IMR-90 (cell line): ENCODE measurements at regions not wholly inside any gene's neighbourhood (a gene's known extent, or its start where the extent isn't known, plus 50 kb on each side); places are given as distances from the start of the nearest gene placed in this dataset.

ENCODE experiments used
- ATAC-seq: fragments of 200-7000 bp; cut with Tn5 transposase; 2 replicates; pipeline ENCODE4 v1.9.1; 2020; ENCODE audit warnings: low read depth, mild to moderate bottlenecking, moderate library complexity
- BruUV-seq: library from RNA; stranded (reverse); fragments of 400-500 nt; replicated peaks from 2 replicates; lab custom pipeline; 2021; lab: Mats Ljungman, UMichigan
- CTCF ChIA-PET: fragments of 300-600 bp; formaldehyde crosslinking; extraction: SDS; loops from one replicate; lab custom pipeline; 2021; ENCODE audit warnings: antibody characterized with exemption; lab: Yijun Ruan, JAX
- POLR2A ChIA-PET: fragments of 300-600 bp; sonication (Branson Sonifier 250); formaldehyde crosslinking; loops from one replicate; lab custom pipeline; 2022; ENCODE audit warnings: antibody characterized with exemption; ENCODE audit not compliant: unreplicated experiment; lab: Charles Lee
- DNase-seq: peaks from one replicate; pipeline ENCODE4 v3.0.0; 2013
- H2AFZ ChIP-seq: replicated peaks from 2 replicates; pipeline ENCODE3; 2013; ENCODE audit warnings: low read length, mild to moderate bottlenecking; ENCODE audit not compliant: poor library complexity
- H2AK5ac ChIP-seq: 2 replicates; pipeline ENCODE4 v1.6.1; 2013; ENCODE audit warnings: low read depth, low read length, inconsistent platforms
- H2AK9ac ChIP-seq: replicated peaks from 2 replicates; pipeline ENCODE3; 2013; ENCODE audit warnings: mild to moderate bottlenecking, low read depth, low read length, moderate library complexity; ENCODE audit not compliant: poor library complexity
- H2BK120ac ChIP-seq: 2 replicates; pipeline ENCODE4 v1.6.1; 2013; ENCODE audit warnings: low read depth, low read length, inconsistent platforms
- H2BK15ac ChIP-seq: 3 replicates; pipeline ENCODE4 v1.6.1; 2013; ENCODE audit warnings: low read depth, low read length, inconsistent platforms
- H2BK20ac ChIP-seq: 2 replicates; pipeline ENCODE4 v1.6.1; 2013; ENCODE audit warnings: low read depth, mild to moderate bottlenecking, inconsistent platforms, low read length, moderate library complexity
- H2BK5ac ChIP-seq: 2 replicates; pipeline ENCODE4 v1.6.1; 2013; ENCODE audit warnings: mild to moderate bottlenecking, low read depth, low read length, inconsistent platforms; ENCODE audit not compliant: poor library complexity, severe bottlenecking
- H3K14ac ChIP-seq: replicated peaks from 2 replicates; pipeline ENCODE4 v1.6.1; 2013; ENCODE audit warnings: low read depth, low read length, inconsistent platforms
- H3K18ac ChIP-seq: 2 replicates; pipeline ENCODE4 v1.6.1; 2013; ENCODE audit warnings: low read depth, low read length, control low read depth
- H3K23ac ChIP-seq: 2 replicates; pipeline ENCODE4 v1.6.1; 2013; ENCODE audit warnings: low read depth, low read length, inconsistent platforms
- H3K27ac ChIP-seq: 2 replicates; pipeline ENCODE4 v1.5.1; 2013; ENCODE audit warnings: mild to moderate bottlenecking, control low read depth, low read length; ENCODE audit not compliant: insufficient read depth
- H3K27me3 ChIP-seq: 2 replicates; pipeline ENCODE4 v1.6.1; 2013; ENCODE audit warnings: low read length; ENCODE audit not compliant: control insufficient read depth, insufficient read depth
- H3K36me3 ChIP-seq: 2 replicates; pipeline ENCODE4 v1.6.1; 2013; ENCODE audit warnings: low read length, mixed read lengths; ENCODE audit not compliant: control insufficient read depth, insufficient read depth
- H3K4ac ChIP-seq: 2 replicates; pipeline ENCODE4 v1.6.1; 2013; ENCODE audit warnings: low read depth, low read length, inconsistent platforms
- H3K4me1 ChIP-seq: 2 replicates; pipeline ENCODE4 v1.6.1; 2013; ENCODE audit warnings: low read length, mixed read lengths; ENCODE audit not compliant: control insufficient read depth, insufficient read depth
- H3K4me2 ChIP-seq: 2 replicates; pipeline ENCODE4 v1.6.1; 2013; ENCODE audit warnings: low read depth, mild to moderate bottlenecking, control low read depth, low read length, moderate library complexity
- H3K4me3 ChIP-seq: 2 replicates; pipeline ENCODE4 v1.5.1; 2013; ENCODE audit warnings: low read depth, mild to moderate bottlenecking, control low read depth, low read length, moderate library complexity; ENCODE audit not compliant: insufficient read depth
- H3K56ac ChIP-seq: 2 replicates; pipeline ENCODE4 v1.6.1; 2013; ENCODE audit warnings: low read length, inconsistent platforms; ENCODE audit not compliant: insufficient read depth; ENCODE audit errors: extremely low read depth
- H3K79me1 ChIP-seq, 2 experiments: 2 replicates each; pipeline ENCODE4 v1.6.1; 2013; ENCODE audit warnings: low read length in 2 of 2, inconsistent platforms in 1 of 2, low read depth in 1 of 2
- H3K9ac ChIP-seq: 2 replicates; pipeline ENCODE4 v1.6.1; 2013; ENCODE audit warnings: low read depth, low read length, control low read depth
- H3K9me1 ChIP-seq: 2 replicates; pipeline ENCODE4 v1.6.1; 2013; ENCODE audit warnings: low read length, inconsistent platforms; ENCODE audit not compliant: insufficient read depth
- H3K9me3 ChIP-seq: 2 replicates; pipeline ENCODE4 v1.6.1; 2013; ENCODE audit warnings: low read length; ENCODE audit not compliant: control insufficient read depth, insufficient read depth
- H4K20me1 ChIP-seq: 2 replicates; pipeline ENCODE4 v1.6.1; 2013; ENCODE audit warnings: low read length, inconsistent platforms; ENCODE audit not compliant: insufficient read depth
- H4K5ac ChIP-seq: 2 replicates; pipeline ENCODE4 v1.6.1; 2013; ENCODE audit warnings: mild to moderate bottlenecking, low read depth, low read length, control low read depth
- H4K8ac ChIP-seq, 2 experiments: 2 replicates each; pipeline ENCODE4 v1.6.1; 2013; ENCODE audit warnings: low read depth in 2 of 2, low read length in 2 of 2, control low read depth in 1 of 2, inconsistent platforms in 1 of 2
- H4K91ac ChIP-seq: 2 replicates; pipeline ENCODE4 v1.6.1; 2013; ENCODE audit warnings: low read depth, low read length, inconsistent platforms; ENCODE audit not compliant: insufficient read depth
- BHLHE40 ChIP-seq: fragments of 150-350 bp; IDR thresholded peaks from 2 replicates; pipeline ENCODE4 v1.6.1; 2016; ENCODE audit warnings: mild to moderate bottlenecking, low read depth, low read length
- CEBPB ChIP-seq: IDR thresholded peaks from 2 replicates; pipeline ENCODE4 v1.6.1; 2012; ENCODE audit warnings: low read depth, low read length, improper control_type of control experiment
- CHD1 ChIP-seq: IDR thresholded peaks from 2 replicates; pipeline ENCODE4 v1.6.1; 2012; ENCODE audit warnings: low read depth, low read length, improper control_type of control experiment
- FOS ChIP-seq: fragments of 150-350 bp; IDR thresholded peaks from 2 replicates; pipeline ENCODE4 v1.6.1; 2016; ENCODE audit warnings: low read depth, low read length
- MAFK ChIP-seq: IDR thresholded peaks from 2 replicates; pipeline ENCODE4 v1.6.1; 2012; ENCODE audit warnings: low read depth, low read length, improper control_type of control experiment
- MAZ ChIP-seq: IDR thresholded peaks from 2 replicates; pipeline ENCODE4 v1.6.1; 2012; ENCODE audit warnings: low read depth, mild to moderate bottlenecking, low read length, improper control_type of control experiment, moderate library complexity, borderline replicate concordance
- MXI1 ChIP-seq: IDR thresholded peaks from 2 replicates; pipeline ENCODE4 v1.6.1; 2012; ENCODE audit warnings: low read depth, mild to moderate bottlenecking, low read length, moderate library complexity, borderline replicate concordance
- NFE2L2 ChIP-seq: fragments of 150-350 bp; IDR thresholded peaks from 2 replicates; pipeline ENCODE4 v1.6.1; 2016; ENCODE audit warnings: low read depth, mild to moderate bottlenecking, low read length
- POLR2A ChIP-seq: IDR thresholded peaks from 2 replicates; pipeline ENCODE4 v1.6.1; 2012; ENCODE audit warnings: mild to moderate bottlenecking, low read depth, low read length
- RAD21 ChIP-seq: IDR thresholded peaks from 2 replicates; pipeline ENCODE4 v1.6.1; 2012; ENCODE audit warnings: low read length, improper control_type of control experiment
- RCOR1 ChIP-seq: IDR thresholded peaks from 2 replicates; pipeline ENCODE4 v1.6.1; 2012; ENCODE audit warnings: mild to moderate bottlenecking, low read length, improper control_type of control experiment; ENCODE audit not compliant: insufficient replicate concordance
- RFX5 ChIP-seq: IDR thresholded peaks from 2 replicates; pipeline ENCODE4 v1.8.0; 2012; ENCODE audit warnings: low read depth, mild to moderate bottlenecking, low read length, moderate library complexity
- WGBS, 2 experiments: methylation state at CpG; one replicate each; pipeline versions ENCODE4 v1.1.5 to v1.1.7; 2013; ENCODE audit warnings: missing lambda C conversion rate in 2 of 2; ENCODE audit not compliant: insufficient read length in 1 of 2; ENCODE audit errors: extremely low coverage in 2 of 2; 5-methylcytosine and 5-hydroxymethylcytosine counted together
- dilution Hi-C: fragments of 300-500 bp; cut with HindIII; formaldehyde crosslinking; loops from one replicate; pipeline ENCODE4 v1.14.3; 2018; ENCODE audit warnings: low sequenced_read_pairs; ENCODE audit not compliant: unreplicated experiment
- in situ Hi-C: fragments of 300-500 bp; cut with MboI; formaldehyde crosslinking; loops from 3 replicates; pipeline ENCODE4 v1.14.3; 2019; ENCODE audit warnings: low sequenced_read_pairs, inconsistent platforms, mixed read lengths
- intact Hi-C: fragments of 100-400 bp; cut with micrococcal nuclease; formaldehyde crosslinking; loops from 2 replicates; pipeline ENCODE4 v1.10.0; 2022
- TF ChIP-seq, protein P1 (sequence below): conservative IDR thresholded peaks from 2 replicates; pipeline ENCODE4 v1.5.1; 2012; ENCODE audit warnings: mild to moderate bottlenecking, low read depth, low read length, improper control_type of control experiment
- TF ChIP-seq, protein P2 (sequence below): fragments of 150-350 bp; IDR thresholded peaks from 2 replicates; pipeline ENCODE4 v1.6.1; 2016; ENCODE audit warnings: low read depth, mild to moderate bottlenecking, low read length, moderate library complexity, borderline replicate concordance

DNA sequence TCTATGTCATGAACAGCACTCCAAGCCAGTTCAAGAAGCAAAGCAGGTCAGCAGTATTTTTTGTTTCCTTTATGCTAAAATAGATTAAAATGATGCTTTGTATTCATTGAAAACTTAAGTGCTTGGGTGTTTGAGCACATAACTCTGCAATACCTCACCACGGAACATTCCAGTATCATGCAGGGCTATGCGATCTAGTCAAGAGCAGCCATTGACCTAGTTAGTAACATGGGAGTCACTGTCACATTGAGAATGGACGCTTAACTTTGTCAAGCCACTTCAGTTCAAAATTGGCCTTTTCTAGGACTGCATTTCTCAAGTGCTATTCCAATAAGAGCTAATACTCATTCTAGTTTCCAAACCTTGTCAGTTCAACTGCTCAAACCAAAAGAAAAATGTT, 160.1 kb upstream of the FSTL5 start:
- DNase-seq (no peak), ATAC-seq (no peak)
- Histone ChIP-seq H2BK5ac (no peak overlapping the region), H3K18ac (no peak overlapping the region), H4K20me1 (no peaks in the 10 kb centered on the region), H3K9ac (no peak overlapping the region), H3K4ac (no peak overlapping the region), H3K36me3 (no peaks in the 10 kb centered on the region), H3K4me3 (no peak overlapping the region), H4K8ac (no peak overlapping the region), H3K79me1 (no peaks in the 10 kb centered on the region), H2AFZ (no peak overlapping the region), H3K14ac (no peak overlapping the region), H3K27me3 (no peaks in the 10 kb centered on the region), H2BK20ac (no peak overlapping the region), H2BK15ac (no peak overlapping the region), H4K91ac (no peak overlapping the region), H2BK120ac (no peak overlapping the region), H3K4me1 (no peaks in the 10 kb centered on the region), H3K27ac (no peak overlapping the region), H3K56ac (no peak overlapping the region), H2AK9ac (no peak overlapping the region), H2AK5ac (no peak overlapping the region), H4K5ac (no peak overlapping the region), H3K9me1 (no peaks in the 10 kb centered on the region), H3K4me2 (no peak overlapping the region), H3K23ac (no peak overlapping the region), H3K9me3 (peaks cover 2% of the 10 kb centered on the region; the same call in 1 of the 2 replicates)
- in situ Hi-C loops: no loop called here
- no peak for TF ChIP-seq MXI1
- TF ChIP-seq, protein P1, sequence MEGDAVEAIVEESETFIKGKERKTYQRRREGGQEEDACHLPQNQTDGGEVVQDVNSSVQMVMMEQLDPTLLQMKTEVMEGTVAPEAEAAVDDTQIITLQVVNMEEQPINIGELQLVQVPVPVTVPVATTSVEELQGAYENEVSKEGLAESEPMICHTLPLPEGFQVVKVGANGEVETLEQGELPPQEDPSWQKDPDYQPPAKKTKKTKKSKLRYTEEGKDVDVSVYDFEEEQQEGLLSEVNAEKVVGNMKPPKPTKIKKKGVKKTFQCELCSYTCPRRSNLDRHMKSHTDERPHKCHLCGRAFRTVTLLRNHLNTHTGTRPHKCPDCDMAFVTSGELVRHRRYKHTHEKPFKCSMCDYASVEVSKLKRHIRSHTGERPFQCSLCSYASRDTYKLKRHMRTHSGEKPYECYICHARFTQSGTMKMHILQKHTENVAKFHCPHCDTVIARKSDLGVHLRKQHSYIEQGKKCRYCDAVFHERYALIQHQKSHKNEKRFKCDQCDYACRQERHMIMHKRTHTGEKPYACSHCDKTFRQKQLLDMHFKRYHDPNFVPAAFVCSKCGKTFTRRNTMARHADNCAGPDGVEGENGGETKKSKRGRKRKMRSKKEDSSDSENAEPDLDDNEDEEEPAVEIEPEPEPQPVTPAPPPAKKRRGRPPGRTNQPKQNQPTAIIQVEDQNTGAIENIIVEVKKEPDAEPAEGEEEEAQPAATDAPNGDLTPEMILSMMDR: no peak
- no peak for TF ChIP-seq BHLHE40
- TF ChIP-seq RAD21: no peak
- no peak for TF ChIP-seq POLR2A
- no peak for TF ChIP-seq FOS
- TF ChIP-seq CEBPB: no peak
- TF ChIP-seq RFX5: no peak
- TF ChIP-seq CHD1: no peak
- TF ChIP-seq RCOR1: no peak
- no peak for TF ChIP-seq NFE2L2
- TF ChIP-seq, protein P2, sequence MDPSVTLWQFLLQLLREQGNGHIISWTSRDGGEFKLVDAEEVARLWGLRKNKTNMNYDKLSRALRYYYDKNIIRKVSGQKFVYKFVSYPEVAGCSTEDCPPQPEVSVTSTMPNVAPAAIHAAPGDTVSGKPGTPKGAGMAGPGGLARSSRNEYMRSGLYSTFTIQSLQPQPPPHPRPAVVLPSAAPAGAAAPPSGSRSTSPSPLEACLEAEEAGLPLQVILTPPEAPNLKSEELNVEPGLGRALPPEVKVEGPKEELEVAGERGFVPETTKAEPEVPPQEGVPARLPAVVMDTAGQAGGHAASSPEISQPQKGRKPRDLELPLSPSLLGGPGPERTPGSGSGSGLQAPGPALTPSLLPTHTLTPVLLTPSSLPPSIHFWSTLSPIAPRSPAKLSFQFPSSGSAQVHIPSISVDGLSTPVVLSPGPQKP: no peak
- TF ChIP-seq MAZ: no peak
- no peak for TF ChIP-seq MAFK
- POLR2A ChIA-PET: no interaction called here
- dilution Hi-C loops: no loop called here
- no TSS peak for BruUV-seq
- intact Hi-C loops: no loop called here
- 82% methylated on average over 2 of the region's 3 CpGs; no CpG with 5 or more reads in 1 of the 2 experiments for WGBS, 2 experiments
- CTCF ChIA-PET: no interaction called here
